ENCODE measurements at regions not wholly inside any gene's neighbourhood (a gene's known extent, or its start where the extent isn't known, plus 50 kb on each side); places are given as distances from the start of the nearest gene placed in this dataset.

DNA sequence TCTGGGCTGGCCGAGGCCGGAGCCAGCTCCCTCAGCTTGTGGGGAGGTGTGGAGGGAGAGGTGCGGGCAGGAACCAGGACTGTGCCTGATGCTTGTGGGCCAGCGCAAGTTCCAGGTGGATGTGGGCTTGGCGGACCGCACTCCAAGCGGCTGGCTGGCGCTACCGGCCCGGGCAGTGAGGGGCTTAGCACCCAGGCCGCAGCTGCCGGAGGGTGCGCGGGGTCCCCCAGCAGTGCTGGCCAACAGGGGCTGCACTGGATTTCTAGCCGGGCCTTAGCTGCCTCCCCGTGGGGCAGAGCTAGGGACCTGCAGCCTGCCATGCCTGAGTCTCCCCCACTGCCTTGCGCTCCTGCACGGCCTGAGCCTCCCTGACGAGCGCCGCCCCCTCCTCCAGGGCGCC is 242.8 kb downstream of the CCSER2 start:
- TF ChIP-seq, protein P1, sequence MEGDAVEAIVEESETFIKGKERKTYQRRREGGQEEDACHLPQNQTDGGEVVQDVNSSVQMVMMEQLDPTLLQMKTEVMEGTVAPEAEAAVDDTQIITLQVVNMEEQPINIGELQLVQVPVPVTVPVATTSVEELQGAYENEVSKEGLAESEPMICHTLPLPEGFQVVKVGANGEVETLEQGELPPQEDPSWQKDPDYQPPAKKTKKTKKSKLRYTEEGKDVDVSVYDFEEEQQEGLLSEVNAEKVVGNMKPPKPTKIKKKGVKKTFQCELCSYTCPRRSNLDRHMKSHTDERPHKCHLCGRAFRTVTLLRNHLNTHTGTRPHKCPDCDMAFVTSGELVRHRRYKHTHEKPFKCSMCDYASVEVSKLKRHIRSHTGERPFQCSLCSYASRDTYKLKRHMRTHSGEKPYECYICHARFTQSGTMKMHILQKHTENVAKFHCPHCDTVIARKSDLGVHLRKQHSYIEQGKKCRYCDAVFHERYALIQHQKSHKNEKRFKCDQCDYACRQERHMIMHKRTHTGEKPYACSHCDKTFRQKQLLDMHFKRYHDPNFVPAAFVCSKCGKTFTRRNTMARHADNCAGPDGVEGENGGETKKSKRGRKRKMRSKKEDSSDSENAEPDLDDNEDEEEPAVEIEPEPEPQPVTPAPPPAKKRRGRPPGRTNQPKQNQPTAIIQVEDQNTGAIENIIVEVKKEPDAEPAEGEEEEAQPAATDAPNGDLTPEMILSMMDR (IDR thresholded peaks at IDR 0.05) = no peak

DNA sequence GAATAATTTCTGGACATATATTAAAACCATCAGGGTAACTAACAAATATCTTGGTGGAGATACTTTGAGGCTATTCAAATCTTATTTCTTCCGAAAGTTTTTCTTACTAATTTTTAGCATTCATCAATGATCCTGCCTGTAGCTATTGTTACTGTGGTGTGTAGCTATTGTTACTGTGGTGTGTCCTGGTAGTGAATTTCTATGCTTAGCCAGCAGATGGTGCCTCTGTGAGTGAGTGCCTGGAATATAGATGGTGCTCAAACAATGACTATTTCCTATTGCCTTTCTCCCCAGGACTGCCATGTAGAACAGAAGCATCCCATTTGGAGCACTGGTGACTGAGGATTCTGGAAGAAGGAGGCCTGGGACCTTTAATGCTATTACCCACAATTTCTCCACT is 245.7 kb downstream of the CCSER2 start:
- TF ChIP-seq, protein P1 (IDR thresholded peaks at IDR 0.05) = peak; percentile 21; the same call in 1 of the 2 replicates

DNA sequence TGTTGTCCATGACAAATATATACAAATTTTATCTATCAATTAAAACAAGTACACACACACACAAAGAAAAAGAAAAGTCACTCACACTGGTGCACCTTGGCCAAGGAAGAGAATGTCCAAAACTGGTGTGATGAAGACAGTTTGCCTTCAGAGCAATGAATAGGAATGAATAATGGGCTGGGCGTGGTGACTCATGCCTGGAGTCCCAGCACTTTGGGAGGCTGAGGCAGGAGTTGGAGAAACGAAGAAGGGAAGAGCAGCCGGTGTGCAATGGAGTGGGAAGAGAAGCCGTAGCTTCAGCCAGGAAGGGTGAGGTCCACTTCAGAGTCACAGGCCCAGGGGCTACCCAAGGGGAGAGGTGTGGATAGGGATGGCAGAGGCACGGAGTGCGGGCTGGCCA is 253.6 kb downstream of the CCSER2 start:
- TF ChIP-seq, protein P1 (IDR thresholded peaks at IDR 0.05) = no peak

DNA sequence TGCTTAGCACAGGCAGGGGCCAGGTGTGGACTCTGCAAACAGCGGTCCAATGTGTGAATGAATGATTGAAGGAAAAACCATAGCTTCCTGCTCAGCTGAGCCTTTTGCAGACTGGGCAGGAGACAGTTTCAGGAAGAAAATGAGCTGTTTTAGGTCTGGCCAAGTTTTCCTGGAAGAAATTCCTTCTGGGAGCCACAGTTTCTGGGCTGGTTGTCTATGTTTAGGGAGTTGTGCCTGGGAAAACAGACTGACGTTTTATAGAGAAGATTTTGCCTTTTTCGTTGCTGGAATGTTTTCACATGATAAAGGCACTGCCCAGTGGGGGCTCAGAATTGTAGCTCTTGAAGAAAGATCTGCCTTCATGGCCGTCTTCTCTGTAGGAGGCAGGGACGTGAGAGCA is 255.1 kb downstream of the CCSER2 start:
- TF ChIP-seq, protein P1 (IDR thresholded peaks at IDR 0.05) = no peak

DNA sequence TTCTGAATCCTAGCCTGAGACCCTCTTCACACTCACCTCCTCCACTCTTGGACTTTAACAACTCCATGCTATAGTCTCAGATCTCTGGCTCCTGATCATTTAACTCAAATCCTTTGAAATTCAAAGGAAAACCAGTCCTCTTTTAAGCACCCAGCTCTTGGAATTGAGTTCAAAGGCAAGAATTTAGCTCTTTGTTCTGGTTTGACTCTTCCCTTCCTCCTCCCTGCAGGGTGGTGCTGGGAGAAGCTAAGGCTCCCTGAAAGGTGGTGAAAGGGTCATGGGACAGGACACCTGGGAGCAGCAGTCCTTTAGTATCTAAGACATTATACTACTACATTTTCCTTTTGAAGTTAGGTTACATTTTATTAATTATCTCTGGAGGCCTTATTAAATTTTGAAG is 259.4 kb downstream of the CCSER2 start:
- TF ChIP-seq, protein P1 (IDR thresholded peaks at IDR 0.05) = no peak

DNA sequence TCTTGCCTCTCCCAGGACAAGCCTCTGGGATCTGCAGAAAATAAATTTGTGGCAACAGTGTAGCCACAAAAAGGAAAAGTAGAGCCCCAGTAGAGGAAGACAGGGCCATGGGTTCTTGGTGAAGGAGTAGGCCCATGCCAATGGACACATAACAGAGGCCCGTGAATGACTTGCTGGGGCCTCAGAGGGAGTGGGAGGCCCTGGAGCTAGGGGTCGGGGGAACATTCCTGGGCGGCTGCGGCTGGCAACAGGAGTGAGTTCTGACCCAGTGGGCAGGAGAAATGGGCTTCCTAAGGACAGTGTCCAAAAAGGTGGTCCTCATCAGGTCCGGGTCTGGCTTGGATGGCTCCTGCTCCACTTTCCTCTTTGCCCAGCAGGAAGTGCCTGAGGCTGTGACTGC is 260.0 kb downstream of the CCSER2 start:
- TF ChIP-seq, protein P1 (IDR thresholded peaks at IDR 0.05) = no peak

DNA sequence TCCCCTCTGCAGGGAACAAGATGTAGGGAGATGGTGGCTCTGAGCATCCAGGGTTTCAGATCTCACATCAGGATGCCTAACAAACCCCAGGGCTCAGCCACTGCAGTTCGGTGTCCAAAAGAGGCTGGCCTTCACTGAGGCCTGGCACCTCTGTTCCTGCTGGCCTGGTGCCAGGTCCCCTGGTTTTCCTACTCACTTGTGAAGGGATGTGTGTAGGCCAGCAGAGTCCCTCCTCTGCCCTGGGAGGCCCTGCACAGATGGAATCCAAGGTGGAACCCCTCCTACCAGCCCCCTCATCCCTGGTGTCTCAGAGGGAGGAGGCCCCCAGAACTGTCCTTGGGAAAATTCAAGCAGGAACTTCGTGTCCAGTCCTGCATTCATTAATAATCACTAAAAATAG is 260.6 kb downstream of the CCSER2 start:
- TF ChIP-seq, protein P1 (IDR thresholded peaks at IDR 0.05) = no peak

DNA sequence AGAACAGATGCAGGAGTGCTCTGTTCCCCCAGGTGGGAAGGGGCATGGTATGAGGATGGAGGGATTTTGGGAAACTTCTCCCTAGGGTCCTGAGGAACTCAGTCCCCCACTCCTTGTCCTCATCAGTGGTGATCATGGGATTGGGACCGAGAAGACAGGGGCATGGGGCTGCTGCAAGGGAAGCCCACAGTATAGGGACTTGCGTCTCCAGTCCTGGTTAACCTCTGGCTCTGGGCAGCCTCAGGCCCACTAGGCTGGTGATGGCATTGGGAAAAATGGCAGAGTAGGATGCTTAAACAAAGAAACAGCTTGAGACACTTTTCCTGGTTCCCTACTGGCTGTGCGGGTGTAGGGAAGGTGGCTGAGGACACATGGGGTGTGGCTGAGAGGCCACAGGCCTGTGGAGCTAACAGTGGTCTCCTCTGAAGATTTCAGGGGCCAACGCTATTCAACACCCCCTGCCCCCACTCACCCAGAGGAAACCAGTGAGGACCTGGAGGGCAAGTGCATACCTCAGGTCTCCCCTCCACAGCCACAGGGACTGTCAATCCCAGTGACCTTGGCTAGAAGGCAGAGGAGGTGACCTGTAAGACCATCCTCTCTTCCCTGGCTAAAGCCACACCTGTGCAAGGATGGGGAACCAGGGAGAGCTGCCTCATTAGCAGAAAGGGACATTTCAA is 261.3 kb downstream of the CCSER2 start:
- TF ChIP-seq, protein P1 (IDR thresholded peaks at IDR 0.05) = no peak

Measured in LNCAP (cell line).